ENCODE measurements at regions not wholly inside any gene's neighbourhood (a gene's known extent, or its start where the extent isn't known, plus 50 kb on each side); places are given as distances from the start of the nearest gene placed in this dataset.

DNA sequence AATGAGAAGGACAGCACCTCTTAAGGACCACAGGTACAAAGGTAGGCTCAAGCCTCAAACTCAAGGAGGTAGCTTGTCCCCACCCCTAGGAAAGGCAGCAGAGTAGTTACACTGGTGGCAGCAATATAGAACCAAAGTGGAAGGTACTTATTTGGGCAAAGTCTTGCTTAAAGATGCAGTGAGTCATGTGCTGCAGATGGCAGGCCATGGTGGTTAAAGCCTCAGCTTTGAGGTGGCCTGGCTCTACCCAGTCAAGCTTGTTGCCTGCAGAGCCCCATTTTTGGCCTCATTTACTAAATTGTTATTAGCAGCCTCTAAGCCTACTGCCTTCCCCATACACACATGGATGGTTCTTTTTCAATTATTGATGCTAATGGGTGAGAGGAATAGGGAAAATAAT lies 146.0 kb downstream of the ELOVL4 start:
- TF ChIP-seq, protein P1, sequence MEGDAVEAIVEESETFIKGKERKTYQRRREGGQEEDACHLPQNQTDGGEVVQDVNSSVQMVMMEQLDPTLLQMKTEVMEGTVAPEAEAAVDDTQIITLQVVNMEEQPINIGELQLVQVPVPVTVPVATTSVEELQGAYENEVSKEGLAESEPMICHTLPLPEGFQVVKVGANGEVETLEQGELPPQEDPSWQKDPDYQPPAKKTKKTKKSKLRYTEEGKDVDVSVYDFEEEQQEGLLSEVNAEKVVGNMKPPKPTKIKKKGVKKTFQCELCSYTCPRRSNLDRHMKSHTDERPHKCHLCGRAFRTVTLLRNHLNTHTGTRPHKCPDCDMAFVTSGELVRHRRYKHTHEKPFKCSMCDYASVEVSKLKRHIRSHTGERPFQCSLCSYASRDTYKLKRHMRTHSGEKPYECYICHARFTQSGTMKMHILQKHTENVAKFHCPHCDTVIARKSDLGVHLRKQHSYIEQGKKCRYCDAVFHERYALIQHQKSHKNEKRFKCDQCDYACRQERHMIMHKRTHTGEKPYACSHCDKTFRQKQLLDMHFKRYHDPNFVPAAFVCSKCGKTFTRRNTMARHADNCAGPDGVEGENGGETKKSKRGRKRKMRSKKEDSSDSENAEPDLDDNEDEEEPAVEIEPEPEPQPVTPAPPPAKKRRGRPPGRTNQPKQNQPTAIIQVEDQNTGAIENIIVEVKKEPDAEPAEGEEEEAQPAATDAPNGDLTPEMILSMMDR (IDR thresholded peaks at IDR 0.05; ENCODE audit: low read length), result no peak
- TF ChIP-seq EZH2 (IDR thresholded peaks at IDR 0.05; ENCODE audit: borderline replicate concordance, low read length), result no peak
